ENCODE measurements at regions not wholly inside any gene's neighbourhood (a gene's known extent, or its start where the extent isn't known, plus 50 kb on each side); places are given as distances from the start of the nearest gene placed in this dataset.

DNA sequence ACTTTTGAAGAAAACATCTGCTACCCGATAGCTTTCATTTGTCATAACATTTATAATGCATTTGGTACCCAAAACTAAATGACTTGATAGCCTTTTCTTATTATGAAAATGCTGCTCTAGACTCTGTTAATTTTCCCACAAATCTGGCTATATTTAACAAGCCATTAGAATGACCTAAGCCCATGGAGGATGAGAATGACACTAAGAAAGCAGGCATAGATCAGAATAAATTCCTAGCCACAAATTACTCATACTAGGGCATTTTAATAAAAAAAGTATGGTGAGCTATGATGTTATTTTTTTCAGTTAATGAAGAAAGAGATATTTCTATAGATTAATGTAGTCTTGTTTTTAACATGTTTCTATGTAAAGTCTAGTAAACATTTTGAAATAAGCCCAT, 1728.3 kb downstream of the SUCLG1 start:
- ATAC-seq, result no peak
- DNase-seq (ENCODE audit: low spot score), result no peak
- intact Hi-C loops (cut with DNase I), result no loop called here

DNA sequence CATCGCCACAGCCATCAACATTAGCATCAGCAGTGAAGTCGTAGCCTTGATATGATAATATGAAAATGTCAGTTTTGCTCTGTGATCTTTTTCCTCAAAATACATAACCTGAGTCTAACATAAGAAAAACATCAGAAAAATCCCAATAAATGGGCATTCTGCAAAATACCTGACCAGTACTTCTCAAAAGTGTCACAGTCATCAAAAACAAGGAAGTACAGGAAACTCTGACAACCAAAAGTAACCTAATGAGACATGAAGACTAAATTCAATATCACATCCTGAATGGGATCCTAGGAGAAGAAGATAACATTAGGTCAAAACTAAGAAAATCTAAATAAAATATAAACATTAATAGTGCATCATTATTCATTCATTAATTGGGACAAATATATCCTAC, 1731.0 kb downstream of the SUCLG1 start:
- DNase-seq (ENCODE audit: low spot score) (no peak), ATAC-seq (no peak)
- intact Hi-C loops (cut with DNase I), result no loop called here

DNA sequence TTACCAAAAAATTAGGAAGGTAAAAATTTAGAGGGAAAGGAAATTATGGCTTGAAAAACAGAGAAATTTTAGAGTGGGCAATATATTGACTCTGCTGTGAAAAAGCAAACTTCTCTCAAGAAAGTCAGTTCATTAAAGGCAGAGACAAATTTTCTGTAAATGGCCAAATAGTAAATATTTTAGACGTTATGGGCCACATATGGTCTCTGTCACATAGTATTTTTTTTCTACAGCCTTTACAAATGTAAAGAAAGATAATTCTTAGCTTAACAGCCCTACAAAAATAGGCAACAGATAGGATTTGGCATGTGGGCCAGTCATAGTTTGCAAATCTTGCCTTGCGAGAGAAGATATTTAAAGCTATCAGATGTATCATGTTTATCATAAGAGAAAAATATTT, 1750.4 kb downstream of the SUCLG1 start:
- no peak for ATAC-seq
- no peak for DNase-seq (ENCODE audit: low spot score)
- intact Hi-C loops (cut with DNase I), result no loop called here

DNA sequence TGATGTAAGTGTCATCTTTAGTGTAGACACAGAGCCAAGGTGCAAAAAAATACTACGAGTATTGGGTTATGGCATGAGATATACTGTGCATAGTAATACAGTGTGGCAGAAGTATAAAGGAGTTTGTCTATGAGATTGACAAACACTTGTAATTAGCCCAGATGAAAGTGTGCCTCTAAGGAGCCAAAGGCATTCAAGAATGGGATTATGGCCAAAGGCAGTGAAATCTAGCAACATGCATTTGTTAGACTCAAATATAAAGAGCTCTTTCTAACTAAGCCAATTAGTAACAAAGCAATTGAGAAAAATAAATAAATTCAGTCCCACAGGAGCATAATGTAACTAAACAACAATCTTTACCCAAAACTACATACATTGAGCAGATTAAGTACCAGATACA, 1761.8 kb downstream of the SUCLG1 start:
- ATAC-seq (no peak), DNase-seq (ENCODE audit: low spot score) (no peak)
- intact Hi-C loops (cut with DNase I), result no loop called here

DNA sequence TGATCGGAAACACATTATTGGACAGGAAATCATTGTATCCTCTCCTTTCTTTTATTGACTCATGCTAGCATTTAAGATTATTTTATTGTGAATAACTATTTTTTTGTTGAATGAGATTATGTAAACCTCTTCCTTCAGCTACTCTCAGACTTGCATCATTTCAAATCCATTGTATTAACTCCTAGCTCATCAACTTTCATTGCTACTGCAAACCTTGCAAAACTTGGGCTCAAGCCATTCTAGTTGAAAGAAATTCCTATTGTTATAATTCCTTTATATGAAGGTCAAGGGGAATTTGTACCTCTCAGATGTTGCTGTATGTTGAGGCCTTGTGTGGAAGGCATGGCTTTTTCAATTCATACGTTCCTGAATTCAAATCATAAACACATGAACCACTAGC, 1764.6 kb downstream of the SUCLG1 start:
- intact Hi-C loops (cut with DNase I), result no loop called here
- ATAC-seq (no peak), DNase-seq (ENCODE audit: low spot score) (no peak)

DNA sequence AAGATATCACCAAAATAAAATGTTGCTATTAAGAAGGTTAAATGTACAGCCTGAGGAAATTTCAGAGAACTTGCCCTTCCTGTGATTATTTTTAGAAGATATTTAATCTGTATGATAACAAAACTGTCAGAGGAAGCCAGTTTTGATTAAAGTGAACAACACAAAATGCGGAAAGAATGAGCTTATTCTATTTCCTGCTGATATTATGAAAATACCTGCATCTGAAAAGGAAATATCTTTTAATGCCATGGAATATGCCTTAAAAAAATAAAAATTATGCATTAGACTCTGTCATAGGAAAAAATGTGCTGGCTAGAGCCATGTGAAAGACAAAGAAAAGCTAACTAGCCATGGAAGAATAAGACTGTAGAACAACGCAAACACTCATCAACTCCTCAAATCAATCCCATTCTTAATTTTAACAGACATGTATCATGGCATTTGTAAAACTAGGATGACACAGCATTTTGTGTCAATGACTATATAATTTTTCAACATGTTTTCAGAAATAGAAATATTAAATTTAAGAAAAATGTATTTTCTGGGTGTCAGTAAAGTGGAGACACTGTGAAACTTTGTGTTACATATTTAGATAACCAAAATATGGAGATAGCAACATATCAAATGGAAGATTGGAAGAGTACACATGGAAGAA, 1768.2 kb downstream of the SUCLG1 start:
- DNase-seq (ENCODE audit: low spot score) (no peak), ATAC-seq (no peak)
- intact Hi-C loops (cut with DNase I), result no loop called here

DNA sequence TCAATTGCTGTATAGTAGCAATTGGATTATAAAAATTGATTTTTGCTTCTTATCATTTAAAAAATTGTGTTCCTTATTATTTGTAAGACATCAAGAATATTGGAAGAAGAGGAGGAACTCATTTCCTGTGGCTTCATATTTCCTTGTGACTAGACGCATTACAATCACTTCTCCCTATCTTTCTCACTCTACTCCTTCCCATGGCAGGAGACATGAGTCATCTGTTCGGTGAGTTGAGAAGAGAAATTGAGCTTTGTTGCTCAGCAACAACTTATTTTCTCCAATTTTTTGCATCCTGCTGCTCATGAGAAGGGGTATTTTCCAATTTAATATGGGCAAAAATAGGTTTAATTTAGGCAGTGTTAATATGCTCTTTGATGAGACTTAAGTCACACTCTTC, 1783.9 kb downstream of the SUCLG1 start:
- intact Hi-C loops (cut with DNase I), result no loop called here
- no peak for DNase-seq (ENCODE audit: low spot score)
- ATAC-seq, result no peak

DNA sequence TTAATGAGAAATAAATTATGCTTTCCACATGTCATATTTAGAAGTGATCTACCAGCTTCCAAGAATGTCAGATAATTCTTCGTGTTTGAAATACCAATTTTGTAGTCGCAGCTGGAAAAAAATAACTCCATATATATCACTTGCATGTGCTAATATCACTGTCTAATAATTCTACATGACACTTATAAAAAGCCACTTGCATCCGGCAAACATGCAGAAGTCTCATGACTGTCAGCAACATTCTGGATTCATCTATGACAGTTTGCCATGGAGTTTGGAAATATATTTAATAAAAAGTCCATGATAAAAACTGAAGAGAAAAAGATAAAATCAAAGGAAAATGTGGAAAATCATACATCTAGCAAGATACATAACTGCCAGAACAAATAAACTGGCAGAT, 1784.4 kb downstream of the SUCLG1 start:
- DNase-seq (ENCODE audit: low spot score), result no peak
- no peak for ATAC-seq
- intact Hi-C loops (cut with DNase I), result no loop called here

DNA sequence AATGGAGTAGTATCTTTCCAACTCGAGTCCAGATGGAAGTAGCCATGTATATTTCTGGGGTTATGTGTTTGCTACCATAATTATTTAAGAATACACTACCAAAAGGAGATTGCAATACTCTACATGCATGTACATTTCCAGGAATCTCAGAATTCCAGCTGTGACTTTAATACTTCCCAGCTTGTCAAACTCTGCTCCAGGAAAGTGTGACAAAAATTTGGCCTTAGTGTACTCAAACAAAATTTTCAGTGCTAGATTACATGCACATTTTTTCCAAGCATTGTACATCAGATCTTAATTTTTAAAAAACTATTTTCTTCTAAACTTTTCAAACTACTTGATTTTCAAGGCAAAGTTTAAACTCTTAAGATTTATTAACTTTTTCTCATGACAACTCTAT, 1791.6 kb downstream of the SUCLG1 start:
- ATAC-seq (no peak), DNase-seq (ENCODE audit: low spot score) (no peak)
- intact Hi-C loops (cut with DNase I), result no loop called here

DNA sequence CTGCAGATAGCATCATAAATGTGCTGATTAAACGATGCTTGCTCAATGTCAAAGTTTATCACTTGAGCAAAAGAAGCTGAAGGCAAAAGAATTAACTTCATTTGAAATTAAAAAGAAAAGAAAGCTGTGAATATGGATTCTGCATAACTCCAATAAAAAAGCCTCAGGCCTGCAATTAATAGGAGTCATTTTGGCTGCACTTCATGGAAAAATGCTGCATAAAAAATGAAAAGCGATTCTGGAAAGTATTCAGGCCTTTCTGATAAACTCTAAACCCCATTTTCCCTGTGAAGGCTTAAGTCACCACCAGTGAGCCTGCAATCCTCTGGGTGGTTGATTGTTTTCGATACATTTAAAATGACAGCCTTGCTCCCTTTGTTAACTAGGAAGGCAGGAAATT, 1793.4 kb downstream of the SUCLG1 start:
- DNase-seq (ENCODE audit: low spot score) (no peak), ATAC-seq (no peak)
- intact Hi-C loops (cut with DNase I), result no loop called here

DNA sequence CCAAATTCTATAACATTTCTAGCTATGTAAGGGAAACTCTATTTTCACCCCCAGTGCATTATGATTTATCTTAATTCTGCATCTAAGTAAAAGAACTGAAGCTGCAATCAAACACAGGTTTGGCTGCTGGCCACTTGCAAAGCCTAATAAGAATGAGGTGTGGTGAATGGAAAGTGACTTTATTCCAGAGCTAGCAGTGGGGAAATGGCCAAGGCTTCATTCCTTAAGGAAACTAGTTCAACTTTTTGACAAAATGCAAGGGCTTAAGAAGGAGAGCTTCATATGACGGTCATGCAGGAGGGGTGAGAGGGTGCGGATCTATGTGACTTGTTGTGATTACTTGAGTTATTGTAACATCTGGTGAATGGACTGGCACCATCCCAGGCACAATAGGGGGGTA, 1802.0 kb downstream of the SUCLG1 start:
- intact Hi-C loops (cut with DNase I), result no loop called here
- ATAC-seq (no peak), DNase-seq (ENCODE audit: low spot score) (no peak)

DNA sequence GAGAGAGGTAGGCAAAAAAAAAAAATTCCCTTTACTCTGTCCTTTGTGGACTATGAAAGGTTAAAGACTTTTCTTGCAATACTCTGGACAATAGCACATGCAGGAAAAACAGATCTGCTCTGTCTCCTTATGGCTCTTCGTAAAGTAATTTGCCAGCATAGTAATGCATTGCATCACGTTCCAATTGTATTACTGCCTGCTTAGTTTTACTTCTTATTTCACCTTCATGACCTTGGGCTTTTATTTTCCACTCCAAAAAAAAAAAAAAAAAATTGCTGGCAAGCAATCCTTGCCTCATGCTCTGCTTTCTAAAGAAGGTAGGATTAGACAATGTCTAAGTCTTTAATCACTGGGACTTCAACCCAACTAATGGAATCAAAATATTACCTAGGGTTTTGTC, 1802.7 kb downstream of the SUCLG1 start:
- intact Hi-C loops (cut with DNase I), result no loop called here
- ATAC-seq (no peak), DNase-seq (ENCODE audit: low spot score) (no peak)

DNA sequence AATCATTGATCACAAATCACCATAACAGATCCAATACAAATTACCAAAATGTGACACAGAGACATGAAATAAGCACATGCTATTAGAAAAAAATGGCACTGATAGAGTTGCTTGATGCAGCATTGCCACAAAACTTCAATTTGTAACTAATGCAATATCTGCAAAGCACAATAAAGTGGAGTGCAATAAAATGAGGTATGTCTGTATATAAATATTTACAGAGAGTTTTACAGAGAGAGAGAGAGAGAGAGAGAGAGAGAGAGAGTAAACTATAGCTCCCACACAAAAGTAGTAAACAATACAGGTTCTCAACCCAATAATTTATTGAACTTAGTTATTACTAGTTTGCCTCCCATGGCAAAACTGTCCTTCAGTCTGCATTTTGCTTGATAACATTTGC, 1807.0 kb downstream of the SUCLG1 start:
- ATAC-seq, result no peak
- DNase-seq (ENCODE audit: low spot score), result no peak
- intact Hi-C loops (cut with DNase I), result no loop called here

DNA sequence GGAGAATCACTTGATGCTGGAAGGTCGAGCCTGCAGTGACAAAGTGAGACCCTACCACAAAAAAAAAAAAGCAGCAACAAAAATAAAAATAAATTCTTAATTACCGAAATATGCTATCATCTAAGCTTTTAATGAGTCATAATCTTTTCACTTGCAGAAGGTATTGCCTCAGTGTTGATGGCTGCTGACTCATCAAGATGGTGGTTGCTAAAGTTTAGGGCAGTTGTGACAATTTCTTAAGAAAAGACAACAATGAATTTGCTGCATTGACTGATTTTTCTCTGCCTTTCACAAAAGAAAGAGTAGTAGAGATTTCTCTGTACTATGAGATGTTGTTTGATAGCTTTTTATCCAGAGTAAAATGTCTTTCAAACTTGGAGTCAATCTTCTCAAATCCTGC, 1809.0 kb downstream of the SUCLG1 start:
- DNase-seq (ENCODE audit: low spot score) (no peak), ATAC-seq (no peak)
- intact Hi-C loops (cut with DNase I), result no loop called here

DNA sequence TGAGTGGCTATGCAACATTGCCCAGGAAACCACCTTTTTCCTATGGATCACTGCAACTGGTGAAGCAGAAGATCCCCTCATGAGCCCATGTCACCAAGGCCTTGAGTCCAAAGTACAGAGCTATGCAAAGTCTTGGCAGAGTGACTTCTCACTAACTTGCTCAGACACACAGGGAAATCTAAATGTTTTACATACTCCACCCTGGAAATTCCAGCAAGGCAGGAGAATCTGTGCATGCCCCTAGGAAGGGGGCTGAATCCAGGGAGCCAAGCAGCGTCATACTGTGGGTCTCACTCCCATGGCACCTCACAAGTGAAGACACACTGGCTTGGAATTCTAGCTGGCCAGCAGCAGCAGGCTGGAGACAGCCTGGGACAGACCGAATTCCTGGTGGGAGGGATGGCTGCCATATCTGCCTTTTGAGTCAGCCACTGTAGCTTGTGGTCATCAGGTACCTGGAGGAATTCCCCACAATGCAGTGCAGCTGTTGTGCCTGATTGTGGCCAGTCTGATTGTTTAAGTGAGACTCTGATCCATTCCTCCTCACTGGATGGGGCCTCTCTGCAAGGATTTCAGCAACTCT, 1817.4 kb downstream of the SUCLG1 start:
- DNase-seq (ENCODE audit: low spot score) (no peak), ATAC-seq (no peak)
- intact Hi-C loops (cut with DNase I), result no loop called here

DNA sequence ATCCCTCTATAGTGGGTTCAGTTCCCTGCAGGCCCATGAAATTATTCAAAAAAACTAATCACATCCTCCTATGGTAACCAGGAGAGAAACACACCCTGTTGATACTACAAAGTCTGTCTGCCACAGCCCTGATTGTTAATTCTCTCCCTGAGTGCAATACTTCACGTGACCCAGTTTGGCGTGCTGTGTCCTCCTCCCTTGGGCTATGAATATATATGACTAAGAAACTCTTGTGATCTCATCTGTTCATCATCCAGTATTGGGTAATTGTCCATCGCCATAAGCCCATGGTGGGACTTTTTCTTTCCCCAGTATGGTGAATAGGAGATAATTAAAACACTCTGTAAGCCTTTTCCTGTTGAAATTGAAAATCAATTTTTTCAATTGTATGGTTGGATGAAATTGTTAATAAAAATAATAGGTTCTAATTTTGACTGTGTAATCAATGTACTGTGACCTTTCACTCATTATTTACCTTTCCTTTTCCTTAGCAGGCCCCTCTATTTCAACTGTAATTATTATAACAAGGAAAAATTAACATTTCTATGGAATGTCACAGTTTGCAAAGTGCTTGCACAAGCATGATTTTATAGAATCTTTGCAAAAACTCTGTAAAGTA, 1822.6 kb downstream of the SUCLG1 start:
- intact Hi-C loops (cut with DNase I), result no loop called here
- ATAC-seq, result no peak

DNA sequence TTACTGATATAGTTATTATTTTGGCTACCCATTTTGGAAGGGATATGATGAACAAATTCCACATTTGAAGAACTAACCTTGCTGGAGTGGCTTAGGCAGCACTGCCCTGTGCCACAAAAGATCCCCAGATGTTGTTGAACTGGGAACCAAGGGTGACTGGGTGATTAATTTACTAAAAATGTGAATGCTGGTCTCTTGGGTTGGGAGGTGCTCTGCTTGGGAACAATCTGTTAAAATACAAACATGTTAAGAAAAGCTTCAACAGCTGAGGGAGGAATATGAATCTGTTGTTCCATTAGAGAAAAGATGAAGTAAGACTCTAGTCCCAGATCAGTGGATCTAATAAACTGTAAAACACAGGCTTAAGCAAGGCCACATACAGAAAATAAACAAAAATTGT, 1860.1 kb downstream of the SUCLG1 start:
- DNase-seq (ENCODE audit: low spot score) (no peak), ATAC-seq (no peak)
- intact Hi-C loops (cut with DNase I), result no loop called here

More for the DNA sequence above, 1822.6 kb downstream of the SUCLG1 start:
- DNase-seq (ENCODE audit: low spot score), result no peak

DNA sequence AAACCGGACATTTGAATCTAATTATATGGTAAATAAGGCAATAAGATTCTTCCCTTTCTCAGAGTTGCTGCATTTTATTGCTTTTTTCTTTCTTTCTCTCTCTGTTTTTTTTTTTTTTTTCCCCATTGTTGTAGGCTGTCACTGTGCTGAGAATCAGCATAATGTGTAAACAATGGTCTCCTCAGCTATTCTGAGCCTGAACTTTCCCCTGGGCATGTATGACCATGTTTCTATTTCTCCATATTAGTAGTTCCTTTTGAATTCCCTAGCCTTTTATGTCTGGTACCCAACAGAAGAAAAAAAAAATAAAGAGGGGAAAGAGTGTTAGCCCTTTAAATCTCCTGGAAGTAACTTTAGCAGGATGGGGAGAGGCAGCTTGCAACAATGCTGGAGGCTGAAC, 1862.5 kb downstream of the SUCLG1 start:
- no peak for ATAC-seq
- intact Hi-C loops (cut with DNase I), result no loop called here
- DNase-seq (ENCODE audit: low spot score), result no peak

DNA sequence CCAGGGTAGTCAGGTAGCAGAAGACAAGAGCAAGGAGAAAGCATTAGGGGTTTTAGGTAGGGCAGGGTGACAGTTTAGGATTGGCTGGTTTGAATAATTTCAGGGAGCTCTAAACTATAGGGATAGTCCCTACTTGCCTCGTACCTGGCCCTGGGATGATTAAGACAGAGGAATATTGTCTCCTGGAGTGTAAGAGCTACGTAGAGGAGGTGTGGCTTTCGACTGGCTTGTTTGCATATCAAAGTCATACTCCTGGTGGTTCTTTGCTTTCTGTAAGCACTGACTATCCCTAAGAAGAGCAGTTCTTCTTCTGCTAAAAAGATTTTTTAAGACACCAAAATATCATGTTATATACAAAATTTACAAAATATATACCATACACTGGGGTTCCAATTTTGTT, 1867.4 kb downstream of the SUCLG1 start:
- intact Hi-C loops (cut with DNase I), result no loop called here
- ATAC-seq, result no peak
- no peak for DNase-seq (ENCODE audit: low spot score)

DNA sequence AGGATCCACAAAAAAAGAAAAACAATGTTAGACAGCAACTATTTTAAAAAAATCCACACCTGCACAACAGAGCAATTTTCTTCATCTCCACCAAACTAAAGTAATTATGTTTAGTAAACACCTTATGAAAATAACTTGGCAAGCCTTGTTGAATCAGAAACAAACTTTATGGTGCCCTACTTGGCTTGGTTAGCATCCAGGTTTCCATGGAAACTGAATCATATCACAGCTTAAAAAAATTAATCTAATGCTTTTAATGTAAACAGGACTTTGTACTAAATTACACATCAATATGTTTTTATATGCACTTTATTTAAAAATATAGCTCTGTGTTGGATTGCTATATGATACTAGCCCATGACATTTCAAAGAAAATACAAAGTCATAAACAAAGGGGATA, 1882.4 kb downstream of the SUCLG1 start:
- DNase-seq (ENCODE audit: low spot score) (no peak), ATAC-seq (no peak)
- intact Hi-C loops (cut with DNase I), result no loop called here

DNA sequence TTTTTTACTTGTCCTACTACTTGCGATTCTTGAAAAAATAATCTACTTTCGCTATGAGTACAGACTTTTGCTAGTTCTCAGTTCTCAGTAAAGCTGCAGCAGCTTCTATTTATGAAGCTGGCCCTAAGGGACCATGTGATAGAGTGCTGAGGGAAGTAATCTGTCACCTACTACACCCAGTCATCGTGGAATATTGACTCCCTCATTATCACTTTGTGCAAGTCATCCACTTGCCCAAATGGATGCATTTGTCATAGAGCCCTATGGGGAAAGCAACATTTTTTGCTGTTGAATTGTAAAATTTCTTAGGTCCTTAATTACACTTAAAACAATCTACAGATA, 1919.8 kb downstream of the SUCLG1 start:
- DNase-seq (ENCODE audit: low spot score), result no peak
- intact Hi-C loops (cut with DNase I), result no loop called here
- ATAC-seq, result no peak
